Hepatocyte (in vitro differentiated cells): ENCODE measurements at regions not wholly inside any gene's neighbourhood (a gene's known extent, or its start where the extent isn't known, plus 50 kb on each side); places are given as distances from the start of the nearest gene placed in this dataset.

Experiments used
- EZH2 ChIP-seq: fragments of 200-600 bp; sonication (generic); IDR thresholded peaks from 2 replicates; pipeline ENCODE4 v1.6.1; 2016; ENCODE audit warnings: antibody characterized with exemption, mild to moderate bottlenecking, borderline replicate concordance
- TF ChIP-seq, protein P1 (sequence below): fragments of 200-600 bp; sonication (generic); IDR thresholded peaks from 2 replicates; pipeline ENCODE4 v1.5.1; 2016; ENCODE audit warnings: antibody characterized with exemption, mild to moderate bottlenecking; ENCODE audit not compliant: poor library complexity

DNA sequence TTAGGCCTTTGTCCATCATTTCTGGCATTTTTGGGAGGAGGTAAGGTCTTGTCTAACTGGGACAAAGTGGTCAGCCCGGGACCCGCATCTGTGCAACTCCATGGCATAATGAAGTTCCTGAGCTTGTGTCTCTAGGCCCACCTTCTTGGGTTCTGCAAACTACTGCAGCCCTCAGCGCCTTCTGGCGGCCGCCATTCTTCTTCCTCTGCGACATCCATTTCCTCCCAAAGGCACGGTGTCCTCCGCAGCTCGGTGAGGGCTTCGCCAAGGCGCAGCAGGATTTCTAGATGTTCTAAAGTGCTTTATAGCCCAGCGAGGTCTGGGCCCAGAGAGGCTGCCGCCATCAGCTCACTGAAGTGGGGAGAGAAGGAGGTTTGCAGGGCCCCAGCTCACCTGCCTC, 134.4 kb upstream of the OR4E1 start:
- TF ChIP-seq, protein P1, sequence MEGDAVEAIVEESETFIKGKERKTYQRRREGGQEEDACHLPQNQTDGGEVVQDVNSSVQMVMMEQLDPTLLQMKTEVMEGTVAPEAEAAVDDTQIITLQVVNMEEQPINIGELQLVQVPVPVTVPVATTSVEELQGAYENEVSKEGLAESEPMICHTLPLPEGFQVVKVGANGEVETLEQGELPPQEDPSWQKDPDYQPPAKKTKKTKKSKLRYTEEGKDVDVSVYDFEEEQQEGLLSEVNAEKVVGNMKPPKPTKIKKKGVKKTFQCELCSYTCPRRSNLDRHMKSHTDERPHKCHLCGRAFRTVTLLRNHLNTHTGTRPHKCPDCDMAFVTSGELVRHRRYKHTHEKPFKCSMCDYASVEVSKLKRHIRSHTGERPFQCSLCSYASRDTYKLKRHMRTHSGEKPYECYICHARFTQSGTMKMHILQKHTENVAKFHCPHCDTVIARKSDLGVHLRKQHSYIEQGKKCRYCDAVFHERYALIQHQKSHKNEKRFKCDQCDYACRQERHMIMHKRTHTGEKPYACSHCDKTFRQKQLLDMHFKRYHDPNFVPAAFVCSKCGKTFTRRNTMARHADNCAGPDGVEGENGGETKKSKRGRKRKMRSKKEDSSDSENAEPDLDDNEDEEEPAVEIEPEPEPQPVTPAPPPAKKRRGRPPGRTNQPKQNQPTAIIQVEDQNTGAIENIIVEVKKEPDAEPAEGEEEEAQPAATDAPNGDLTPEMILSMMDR, result no peak
- TF ChIP-seq EZH2, result no peak
